SW480 (cell line): ENCODE measurements at regions not wholly inside any gene's neighbourhood (a gene's known extent, or its start where the extent isn't known, plus 50 kb on each side); places are given as distances from the start of the nearest gene placed in this dataset.
"Not testable (repeated sequence)": the region's sequence is repeated elsewhere in the genome, so short reads cannot be mapped to it uniquely, and the experiment has no call there.

Experiments used
- DNase-seq: peaks from one replicate; pipeline ENCODE4 v3.0.0-alpha.2; 2016; ENCODE audit warnings: low spot score

DNA sequence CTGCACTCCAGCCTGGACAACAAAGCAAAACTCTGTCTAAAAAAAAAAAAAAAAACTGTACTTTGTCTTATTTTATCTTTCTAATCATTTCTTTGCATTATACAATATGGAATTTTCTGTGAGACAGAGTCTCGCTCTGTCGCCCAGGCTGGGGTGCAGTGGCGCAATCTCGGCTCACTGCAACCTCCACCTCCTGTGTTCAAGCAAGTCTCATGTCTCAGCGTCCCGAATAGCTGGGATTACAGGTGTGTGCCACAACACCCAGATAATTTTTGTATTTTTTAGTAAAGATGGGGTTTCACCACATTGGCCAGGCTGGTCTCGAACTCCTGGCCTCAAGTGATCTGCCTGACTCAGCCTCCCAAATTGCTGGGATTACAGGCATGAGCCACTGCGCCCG lies 90.0 kb downstream of the MRPL14 start:
- DNase-seq, result not testable (repeated sequence)

DNA sequence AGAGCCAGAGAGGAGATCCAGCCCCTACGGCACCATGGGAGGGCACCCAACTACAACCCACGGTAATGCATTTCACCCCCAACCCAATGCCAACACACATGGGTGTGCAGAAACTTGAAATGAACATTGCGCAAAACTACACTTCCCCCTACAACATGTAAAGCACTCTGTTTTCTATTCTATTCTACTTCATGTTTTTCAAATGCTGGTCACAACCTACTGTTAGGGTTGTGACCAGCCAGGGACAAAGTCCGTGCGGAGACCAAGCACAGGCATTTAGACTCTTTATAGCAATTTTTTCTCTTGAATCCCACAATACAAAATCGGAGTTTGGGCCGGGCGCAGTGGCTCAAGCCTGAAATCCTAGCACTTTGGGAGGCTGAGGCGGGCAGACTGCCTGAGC lies 90.6 kb downstream of the MRPL14 start:
- no peak for DNase-seq

DNA sequence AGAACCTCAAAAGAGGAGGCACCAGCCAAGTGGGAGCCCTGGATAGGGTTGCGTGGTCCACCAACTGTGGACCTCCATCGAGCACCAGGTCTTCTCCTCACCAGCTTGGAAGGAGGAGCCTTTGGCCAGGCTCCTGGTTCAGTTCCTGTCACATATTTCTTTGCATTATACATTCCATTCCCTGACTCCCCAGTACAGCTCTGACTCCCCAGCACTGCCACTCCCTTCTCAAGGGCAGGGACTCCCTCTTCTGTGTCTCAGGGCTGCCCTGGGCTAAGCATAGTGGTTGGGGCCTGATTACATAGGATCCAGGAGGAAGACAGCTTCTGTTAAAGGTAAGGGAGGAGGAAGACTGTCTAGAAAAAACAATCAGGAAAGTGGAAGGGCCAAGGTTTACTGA lies 91.1 kb downstream of the MRPL14 start:
- no peak for DNase-seq

DNA sequence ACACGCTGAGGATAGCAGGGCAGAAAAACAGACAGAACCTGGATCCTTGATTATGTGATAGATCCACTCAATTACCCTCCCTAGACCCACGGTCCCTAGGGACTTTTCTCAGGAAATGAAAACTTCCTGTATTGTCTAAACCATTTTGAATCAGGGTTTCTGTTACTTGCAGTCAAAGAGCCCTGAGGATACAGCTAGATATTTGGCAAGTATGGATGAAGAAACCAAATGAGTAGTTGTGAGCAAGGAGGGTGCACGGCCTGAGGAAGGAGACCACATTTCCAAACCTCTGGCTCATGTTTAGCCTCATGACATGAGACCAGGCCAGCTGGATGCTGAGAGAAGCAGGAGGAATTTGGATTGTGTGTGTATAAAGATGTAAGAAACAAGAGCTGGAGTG lies 91.6 kb downstream of the MRPL14 start:
- no peak for DNase-seq

DNA sequence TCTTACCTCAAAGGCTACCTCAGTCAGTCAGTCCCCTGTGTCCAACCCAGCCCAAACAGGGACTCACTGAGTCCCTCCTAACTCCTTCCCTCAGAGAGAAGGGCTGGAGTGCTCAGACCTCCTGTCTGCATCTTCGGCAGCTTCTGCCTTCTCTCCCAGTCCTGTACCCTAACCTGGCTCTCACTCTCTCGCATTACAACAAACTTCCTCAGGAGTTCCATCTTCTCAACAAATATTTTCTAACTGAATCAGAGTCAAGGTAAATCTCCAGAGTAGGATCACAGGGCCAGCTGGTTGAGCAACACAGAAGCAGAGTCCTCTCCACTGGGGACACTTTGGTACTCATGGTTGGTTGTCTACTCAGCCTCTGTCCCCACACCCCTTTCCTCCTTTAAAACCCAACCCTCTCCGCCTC lies 92.3 kb downstream of the MRPL14 start:
- peak; percentile 32 for DNase-seq

DNA sequence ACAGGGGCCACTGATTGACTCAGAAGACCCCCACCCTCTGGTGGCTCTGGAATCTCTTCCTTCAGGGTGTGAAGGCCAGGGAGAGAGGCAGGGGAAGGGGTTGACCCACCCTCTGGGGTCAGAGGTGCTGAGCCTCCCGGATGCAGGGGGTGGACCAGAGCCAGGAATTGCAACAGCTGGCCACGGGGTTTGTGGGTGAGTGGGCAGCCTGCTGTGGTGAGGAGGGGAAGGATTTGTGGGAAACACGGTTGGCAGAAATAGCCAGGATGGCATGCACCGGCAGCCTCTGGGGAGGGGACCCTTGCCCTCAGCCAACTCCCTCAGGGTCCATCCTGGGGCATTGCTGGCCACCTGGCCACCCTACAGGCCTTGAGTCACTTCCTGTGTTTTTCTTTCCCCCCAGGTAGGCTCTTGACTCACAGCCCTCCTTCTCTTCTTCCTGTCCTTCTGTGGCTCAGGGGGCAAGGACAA lies 92.8 kb downstream of the MRPL14 start:
- DNase-seq, result peak; percentile 32

DNA sequence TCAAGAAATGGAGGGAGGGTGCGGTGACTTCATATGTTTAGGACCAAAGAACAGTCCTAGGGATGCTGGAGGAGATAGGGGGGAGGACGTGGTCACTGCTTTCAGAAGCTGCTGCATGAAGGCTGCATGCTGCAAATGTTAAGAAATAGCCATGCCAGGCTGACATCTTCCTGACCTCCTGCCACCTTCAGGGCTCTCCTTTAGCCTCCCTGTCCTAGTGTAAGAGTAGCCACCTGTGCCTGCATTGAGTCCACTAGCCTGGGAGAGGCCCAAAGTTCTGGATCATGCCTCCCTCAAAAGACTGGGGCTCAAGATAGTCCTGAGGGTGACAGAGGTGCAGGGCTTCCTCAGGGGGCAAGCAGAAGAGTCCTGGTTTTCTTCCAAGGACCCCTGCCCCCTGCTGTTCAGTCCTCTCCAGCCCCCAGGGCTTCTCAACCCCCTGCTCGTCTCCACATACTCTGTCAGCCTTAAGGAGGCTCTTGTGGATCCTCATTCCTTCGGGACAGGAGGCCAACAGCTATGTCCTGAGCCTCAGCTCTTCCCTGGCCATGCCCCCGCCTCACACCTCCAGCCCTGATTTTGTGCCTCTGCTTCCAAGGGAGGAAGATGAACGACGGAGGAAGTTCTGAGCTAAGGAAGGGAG lies 96.3 kb downstream of the MRPL14 start:
- no peak for DNase-seq

DNA sequence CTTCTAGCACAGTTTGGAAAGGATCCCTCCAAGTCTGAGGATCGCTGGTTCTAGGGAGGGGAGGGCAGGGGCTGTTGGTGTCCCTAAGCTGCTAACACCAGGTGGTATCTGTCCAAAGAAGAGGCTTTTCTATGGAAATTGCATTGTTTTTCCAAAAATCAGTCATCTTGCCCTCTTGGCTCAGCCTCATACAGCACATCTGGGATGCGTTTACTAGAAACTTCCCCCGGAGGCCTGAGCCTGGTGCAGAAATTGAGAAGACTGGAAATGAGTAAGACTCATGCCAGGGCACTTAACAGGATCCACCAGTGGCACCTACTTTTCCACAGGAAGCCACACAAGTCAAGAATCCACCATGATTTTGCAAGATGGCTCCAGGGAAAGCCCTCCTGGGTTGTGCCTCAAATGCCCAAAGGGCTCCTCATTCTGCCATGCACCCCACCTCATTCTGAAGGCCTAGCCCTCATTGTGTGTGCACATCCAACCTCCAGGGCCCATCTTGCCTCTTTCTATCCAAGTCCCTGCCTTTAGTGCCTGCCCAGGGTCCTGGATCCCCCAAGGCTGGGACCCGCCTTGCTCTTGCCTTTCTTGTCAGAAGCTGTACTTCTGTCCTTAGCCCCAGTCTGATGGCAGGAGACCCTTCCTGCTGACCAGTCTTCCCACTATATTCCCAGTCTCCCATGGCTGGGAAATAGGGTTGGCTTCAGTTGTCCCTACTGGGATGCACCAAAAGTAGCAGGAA lies 97.6 kb downstream of the MRPL14 start:
- no peak for DNase-seq

DNA sequence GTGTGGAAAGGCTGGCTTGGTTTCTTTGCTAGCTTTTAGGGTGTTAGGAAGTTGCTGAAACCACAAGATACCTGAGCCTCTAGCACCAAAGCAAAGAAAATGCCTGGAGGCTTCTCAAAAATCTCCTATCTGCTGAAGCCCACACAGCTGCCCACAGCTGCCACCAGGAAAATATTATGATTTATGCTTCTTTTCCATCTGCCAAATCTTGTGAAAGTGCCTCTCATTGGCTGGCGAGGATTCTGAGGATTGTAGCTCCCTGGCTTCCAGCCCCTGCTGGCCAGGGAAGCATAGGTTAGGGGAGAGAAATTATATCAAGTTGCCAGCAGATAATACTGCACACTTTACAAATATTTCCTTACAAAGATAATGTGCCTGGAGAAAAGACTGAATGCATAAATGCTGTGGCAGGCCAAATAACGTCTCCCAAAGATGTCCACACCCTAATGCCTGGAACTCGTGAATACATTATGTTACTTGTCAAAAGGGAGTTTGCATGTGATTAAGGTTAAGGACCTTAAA lies 98.4 kb downstream of the MRPL14 start:
- no peak for DNase-seq

DNA sequence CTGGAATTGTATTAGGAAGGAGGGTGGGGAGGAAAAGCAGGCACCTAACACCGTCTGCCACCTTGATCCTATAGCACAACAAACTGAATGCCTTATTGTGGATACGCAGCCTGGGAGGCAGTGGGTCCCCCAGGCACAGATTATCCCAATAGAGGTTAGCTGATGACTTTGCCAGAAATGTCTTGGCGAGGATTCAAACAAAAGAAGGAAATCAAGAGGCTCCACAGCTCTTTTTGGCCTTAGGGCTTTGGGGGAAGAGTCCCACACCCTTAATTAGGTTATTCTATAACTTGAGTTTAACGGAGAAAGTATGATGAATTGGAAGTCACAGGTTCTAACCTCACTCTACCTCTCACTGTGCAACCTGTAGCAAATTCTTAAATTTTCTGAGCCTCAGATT lies 102.0 kb downstream of the MRPL14 start:
- DNase-seq, result no peak

DNA sequence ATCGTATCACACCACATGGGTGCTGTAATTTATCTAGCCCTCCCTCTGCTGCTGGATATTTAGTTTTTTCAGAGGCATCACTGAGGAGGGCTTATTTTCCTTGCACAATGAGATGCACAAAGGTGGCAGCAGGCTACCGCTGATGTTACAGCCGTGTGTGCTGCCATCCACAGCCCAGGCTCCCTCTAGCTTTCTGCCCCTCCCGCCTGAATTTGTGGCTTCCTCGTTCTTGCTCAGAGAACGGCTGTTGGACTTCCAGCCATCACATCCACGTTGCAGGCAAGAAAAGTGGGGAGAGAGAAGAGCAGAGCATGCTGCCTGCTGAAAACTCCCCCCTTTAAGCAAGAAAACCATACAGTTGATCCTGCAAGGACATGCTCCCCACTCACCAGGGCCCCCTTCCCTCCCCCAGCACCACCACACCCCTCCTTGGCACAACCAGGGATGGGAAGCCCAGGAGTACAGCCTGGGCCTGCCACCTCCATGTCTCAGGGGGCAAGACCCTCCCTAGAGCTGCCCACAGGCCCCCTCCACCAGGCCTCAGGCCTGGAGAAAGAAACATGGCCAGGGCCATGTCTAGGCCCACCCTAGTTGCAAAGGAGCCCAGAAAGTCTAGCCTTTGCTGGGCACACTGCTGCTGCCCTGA lies 102.6 kb downstream of the MRPL14 start:
- DNase-seq, result no peak

DNA sequence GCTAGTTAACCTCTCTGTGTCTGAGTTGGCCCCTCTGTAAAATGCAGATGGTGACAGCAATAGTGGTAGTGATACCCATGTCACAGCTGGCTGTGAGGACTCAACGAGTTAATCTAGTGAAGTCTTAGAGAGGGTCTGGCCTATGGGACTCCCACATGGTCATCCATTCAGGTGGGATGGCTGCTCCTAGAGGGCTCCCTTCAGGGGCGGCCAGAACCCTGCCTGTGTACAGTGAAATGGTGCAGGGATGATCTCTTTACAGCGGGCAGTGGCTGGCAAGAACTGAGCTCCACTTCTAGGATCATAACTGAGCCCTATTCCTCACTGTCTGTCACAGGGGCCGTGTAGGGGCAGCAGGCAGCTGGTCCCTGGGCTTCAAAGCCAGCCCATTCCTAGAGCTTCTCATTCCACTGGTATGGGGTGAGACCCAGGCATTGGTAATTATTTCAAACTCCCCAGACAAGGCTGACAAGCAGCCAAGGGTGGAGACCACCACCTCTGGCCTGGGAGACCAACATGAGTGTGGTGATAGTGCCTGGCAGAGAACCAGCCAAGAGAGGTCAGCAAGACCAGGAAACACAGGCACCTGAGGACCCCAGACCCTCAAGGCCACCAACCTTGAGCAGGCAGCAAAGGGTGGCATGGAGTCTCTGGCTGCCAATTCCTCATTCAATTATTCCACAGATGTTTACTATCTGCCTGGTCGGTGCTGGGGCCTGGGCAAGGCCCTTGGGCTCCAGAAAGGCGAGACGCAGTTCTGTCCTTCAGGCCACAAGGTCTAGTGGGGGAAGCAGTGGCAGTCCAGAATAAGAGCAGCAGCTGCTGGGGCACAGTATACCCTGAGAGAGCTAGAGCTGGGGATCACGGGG lies 103.4 kb downstream of the MRPL14 start:
- no peak for DNase-seq

DNA sequence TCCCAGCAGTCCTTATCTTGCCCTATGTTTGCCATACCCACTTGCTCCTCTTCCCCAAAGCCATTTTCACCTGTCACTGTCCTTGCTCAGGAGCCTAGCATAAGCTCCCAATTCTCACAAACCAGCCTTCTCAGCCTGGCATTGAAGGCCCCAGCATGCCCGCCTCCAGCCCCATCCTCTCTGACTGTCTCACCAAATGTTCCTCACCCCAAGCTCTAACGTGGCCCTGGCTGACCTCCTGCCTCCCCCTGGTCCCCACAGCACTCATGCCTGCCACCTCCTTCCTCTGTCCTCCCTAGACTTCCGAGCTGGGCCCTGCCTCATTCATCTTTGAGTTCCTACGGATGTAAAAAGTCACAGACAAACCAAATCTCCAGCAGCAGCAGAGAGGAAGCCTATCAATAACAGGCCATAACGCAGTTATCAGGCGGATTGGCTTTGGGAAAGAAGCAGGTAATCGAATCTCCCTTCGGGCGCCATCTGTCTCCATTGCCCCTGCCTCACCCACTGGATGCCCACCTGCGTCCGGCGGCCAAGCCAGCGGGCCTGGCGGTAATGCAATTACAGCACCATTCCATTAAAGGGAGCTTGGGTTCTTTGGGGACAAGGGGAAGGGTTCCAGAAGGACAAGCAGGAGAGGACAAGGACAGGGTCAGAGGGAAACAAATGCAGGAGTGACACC lies 104.4 kb downstream of the MRPL14 start:
- DNase-seq, result no peak

DNA sequence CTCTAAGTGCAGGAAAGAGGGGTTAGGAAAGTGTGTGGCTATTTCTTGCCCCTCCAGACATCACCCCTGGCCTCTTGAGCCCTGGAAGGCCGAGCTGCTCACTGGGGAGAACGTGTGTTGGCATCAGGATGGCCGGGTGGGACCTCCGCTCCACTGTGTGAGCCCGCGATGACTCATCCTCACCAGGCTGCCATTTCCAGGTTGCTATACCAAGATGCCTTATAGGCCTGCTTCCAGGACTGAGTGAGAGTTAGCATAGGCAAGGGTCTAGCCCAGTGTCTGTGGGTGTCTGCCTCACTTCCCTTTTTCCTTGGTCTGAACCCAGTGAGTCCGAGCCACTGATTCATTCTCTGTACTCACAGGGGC lies 105.0 kb downstream of the MRPL14 start:
- no peak for DNase-seq

DNA sequence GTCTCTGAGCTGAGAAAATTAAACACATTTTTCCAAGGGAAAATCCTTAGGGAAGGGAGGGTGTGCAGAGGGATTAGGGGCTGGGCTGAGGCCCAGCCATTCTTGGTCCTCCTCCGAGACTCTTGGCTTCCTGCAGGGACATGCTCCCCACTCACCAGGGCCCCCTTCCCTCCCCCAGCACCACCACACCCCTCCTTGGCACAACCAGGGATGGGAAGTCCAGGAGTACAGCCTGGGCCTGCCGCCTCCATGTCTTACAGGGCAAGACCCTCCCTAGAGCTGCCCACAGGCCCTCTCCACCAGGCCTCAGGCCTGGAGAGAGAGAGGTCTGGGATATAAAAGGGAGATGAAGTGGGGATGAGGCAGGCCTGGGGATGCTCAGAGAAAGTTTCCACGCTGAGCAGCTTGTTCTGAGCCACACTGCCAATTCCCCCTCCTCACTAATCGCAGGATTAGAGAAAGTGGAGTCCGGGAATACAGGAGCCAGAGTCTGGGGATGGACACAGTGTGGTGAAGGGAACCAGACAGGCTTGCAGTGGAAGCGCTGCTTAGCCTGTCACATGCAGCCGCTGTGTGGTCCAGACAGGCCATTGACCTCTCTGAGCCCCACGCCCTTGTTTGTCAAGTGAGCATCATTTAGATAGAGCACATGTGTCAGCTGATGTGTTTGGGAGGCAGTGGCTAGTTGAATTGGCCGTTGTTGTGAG lies 105.5 kb downstream of the MRPL14 start:
- no peak for DNase-seq

DNA sequence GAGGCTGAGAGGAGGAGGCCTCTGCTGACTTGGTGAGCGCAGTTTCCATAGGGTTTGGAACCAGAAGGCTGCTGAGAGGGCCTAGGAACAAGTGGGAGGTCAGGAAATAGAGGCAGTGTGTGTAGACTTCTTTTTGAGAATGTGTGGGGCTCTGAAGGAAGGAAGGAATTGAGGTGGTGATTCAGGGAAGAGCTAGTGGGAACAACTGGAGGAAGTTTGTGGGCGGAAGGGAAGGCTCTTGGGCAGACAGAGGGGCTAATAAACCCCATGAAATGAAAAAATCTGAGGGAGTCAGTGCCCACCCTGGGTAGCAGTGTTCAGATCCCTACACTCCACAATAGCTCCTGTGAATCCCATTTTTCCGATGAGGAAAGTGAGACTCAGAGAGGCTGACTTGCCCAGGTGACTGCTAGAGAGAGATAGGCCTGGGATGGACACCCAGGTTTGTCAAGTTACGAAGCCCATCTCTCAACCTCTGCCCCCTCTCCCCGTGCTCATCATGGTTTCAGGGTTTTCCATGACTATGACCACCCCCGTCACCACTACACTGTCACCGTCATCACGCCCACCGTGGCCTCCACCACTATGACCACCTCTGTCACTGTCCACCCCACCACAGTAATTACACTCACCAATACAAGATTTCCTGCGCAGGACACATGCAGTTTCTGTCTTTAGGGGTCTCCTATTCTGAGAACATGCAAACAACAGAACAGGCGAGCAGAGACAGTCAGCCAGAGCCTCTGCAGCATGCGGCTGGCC lies 106.4 kb downstream of the MRPL14 start:
- no peak for DNase-seq

DNA sequence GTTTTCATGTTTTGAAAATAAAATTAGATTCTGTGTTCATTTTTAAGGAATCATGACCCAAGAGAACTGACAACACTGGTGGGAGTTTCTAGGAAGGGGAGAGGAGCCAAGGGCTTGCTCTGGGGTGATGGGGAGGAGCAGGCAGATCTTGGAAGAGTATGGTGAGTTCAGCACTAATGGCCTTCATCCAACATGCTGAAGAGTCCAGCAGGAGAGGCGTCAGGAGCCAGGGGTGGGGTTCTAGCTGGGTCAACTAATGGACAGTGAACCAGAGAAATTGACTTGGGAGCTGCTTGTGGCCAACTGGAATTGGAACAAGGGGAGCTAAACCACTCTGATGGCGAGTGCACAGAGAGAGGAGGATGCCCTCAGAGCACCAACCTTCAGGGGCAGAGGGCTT lies 107.1 kb downstream of the MRPL14 start:
- DNase-seq, result no peak

DNA sequence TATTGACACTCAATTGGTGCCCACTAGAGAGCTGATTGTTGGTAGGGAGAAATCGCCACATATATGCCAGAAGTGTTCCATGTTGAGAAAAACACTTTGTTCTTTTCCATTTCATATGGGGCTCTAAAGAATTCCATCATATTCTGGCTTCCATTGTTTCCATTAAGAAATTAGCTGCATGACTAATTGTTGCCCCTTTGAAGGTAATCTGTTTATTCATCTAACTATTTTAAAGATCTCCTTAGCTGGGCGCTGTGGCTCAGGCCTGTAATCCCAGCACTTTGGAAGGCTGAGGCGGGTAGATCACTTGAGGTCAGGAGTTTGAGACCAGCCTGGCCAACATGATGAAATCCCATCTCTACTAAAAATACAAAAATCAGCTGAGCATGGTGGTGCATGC lies 109.9 kb downstream of the MRPL14 start:
- not testable (repeated sequence) for DNase-seq

DNA sequence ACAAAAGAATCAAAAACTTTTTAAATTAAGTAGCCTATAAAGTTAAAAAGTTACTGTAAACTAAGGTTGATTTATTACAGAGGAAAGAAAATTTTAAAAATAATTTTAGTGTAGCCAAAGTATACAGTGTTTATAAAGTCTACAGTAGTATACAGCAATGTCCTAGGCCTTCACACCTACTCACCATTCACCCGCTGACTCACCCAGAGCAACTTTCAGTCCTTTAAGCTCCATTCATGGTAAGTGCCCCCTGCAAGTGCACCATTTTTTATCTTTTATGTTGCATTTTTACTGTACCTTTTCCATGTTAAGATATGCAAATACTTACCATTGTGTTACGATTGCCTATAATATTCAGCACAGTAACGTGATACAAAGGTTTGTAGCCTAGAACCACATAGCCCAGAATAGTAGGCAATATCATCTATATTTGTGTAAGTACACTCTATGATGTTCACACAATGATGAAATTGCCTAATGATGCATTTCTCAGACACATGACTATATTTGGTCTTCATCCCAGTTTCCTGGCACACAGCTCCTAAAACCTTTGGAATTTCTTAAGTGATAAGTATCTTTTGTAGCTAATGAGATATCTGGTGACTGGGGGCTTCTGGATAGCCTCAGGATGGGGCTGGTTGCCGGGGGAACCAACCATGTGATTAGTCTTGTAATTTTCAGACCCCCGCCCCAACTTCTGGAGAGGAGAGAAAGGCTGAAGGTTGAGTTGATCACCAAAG lies 111.0 kb downstream of the MRPL14 start:
- no peak for DNase-seq
